Lower leg skin (tissue), 3 donors: ENCODE measurements at regions not wholly inside any gene's neighbourhood (a gene's known extent, or its start where the extent isn't known, plus 50 kb on each side); places are given as distances from the start of the nearest gene placed in this dataset.

ENCODE experiments used
- POLR2A ChIP-seq, 2 donors: fragments of 450-650 bp; IDR thresholded peaks; one replicate each; pipeline ENCODE4 v1.6.1; 2016 to 2017; ENCODE audit warnings: antibody characterized with exemption in 2 of 2, mild to moderate bottlenecking in 1 of 2, moderate library complexity in 1 of 2
- TF ChIP-seq, protein P1 (sequence below), 3 donors: fragments of 450-650 bp; IDR thresholded peaks; one replicate each; pipeline ENCODE4 v1.5.1; 2016; ENCODE audit warnings: antibody characterized with exemption in 3 of 3, mild to moderate bottlenecking in 3 of 3, moderate library complexity in 2 of 3

DNA sequence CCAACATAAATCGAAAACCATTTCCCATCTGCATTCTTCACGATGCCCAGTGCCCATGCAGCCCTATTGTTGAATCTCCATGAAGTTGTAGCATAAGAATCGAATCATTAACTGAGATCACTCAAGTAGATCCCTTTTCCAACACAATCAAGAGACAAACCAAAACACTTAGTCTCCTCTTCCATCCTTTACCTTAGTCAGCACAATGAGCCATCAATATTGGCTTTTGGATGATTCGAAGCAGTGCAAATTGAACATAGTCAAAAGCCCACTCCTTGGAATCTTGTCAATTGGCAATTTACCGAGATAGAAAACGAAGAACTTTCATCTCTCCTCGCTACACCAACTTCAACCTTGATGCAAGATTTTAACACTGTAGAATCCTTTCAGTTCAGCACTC is 66.5 kb upstream of the ADRB1 start:
- TF ChIP-seq, protein P1, sequence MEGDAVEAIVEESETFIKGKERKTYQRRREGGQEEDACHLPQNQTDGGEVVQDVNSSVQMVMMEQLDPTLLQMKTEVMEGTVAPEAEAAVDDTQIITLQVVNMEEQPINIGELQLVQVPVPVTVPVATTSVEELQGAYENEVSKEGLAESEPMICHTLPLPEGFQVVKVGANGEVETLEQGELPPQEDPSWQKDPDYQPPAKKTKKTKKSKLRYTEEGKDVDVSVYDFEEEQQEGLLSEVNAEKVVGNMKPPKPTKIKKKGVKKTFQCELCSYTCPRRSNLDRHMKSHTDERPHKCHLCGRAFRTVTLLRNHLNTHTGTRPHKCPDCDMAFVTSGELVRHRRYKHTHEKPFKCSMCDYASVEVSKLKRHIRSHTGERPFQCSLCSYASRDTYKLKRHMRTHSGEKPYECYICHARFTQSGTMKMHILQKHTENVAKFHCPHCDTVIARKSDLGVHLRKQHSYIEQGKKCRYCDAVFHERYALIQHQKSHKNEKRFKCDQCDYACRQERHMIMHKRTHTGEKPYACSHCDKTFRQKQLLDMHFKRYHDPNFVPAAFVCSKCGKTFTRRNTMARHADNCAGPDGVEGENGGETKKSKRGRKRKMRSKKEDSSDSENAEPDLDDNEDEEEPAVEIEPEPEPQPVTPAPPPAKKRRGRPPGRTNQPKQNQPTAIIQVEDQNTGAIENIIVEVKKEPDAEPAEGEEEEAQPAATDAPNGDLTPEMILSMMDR (IDR thresholded peaks at IDR 0.05): no peak
- TF ChIP-seq POLR2A (IDR thresholded peaks at IDR 0.05): no peak
